HUES48 (cell line): ENCODE measurements at regions not wholly inside any gene's neighbourhood (a gene's known extent, or its start where the extent isn't known, plus 50 kb on each side); places are given as distances from the start of the nearest gene placed in this dataset.

ENCODE experiments used
- H3K27ac ChIP-seq: one replicate; pipeline ENCODE4 v1.7.0; 2013; ENCODE audit warnings: low read depth, low read length, inconsistent platforms
- H3K27me3 ChIP-seq: 2 replicates; pipeline ENCODE4 v1.6.1; 2013; ENCODE audit warnings: mild to moderate bottlenecking, low read length; ENCODE audit not compliant: control insufficient read depth, insufficient read depth
- H3K36me3 ChIP-seq: 2 replicates; pipeline ENCODE4 v1.6.1; 2013; ENCODE audit warnings: low read length; ENCODE audit not compliant: control insufficient read depth, insufficient read depth
- H3K4me1 ChIP-seq: 2 replicates; pipeline ENCODE4 v1.6.1; 2013; ENCODE audit warnings: mild to moderate bottlenecking, low read length; ENCODE audit not compliant: control insufficient read depth, insufficient read depth
- H3K4me3 ChIP-seq: 2 replicates; pipeline ENCODE4 v1.5.1; 2013; ENCODE audit warnings: mild to moderate bottlenecking, low read depth, low read length
- H3K9ac ChIP-seq: 2 replicates; pipeline ENCODE4 v1.6.1; 2013; ENCODE audit warnings: mild to moderate bottlenecking, low read depth, low read length, moderate library complexity
- H3K9me3 ChIP-seq: 2 replicates; pipeline ENCODE4 v1.6.1; 2013; ENCODE audit warnings: low read length; ENCODE audit not compliant: control insufficient read depth, insufficient read depth

DNA sequence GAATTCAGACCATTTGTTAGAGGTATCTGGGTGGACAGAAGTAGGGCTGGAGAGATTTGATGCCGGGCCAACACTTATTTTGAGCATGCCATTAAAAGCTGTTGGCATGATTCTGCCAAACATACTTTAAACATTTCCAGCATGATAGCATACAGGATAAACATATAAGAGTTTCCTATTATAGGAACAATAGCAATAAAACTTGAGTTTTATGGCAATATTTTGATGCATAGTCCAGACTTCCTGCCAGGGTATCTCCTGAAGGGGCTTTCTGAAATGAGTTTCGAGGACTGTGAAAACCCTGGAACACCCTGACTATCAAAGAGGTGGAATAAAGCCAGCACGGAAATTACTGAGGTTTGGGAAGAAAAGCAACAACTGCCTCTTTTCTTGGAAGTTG, 1398.0 kb upstream of the NXPH2 start:
- H3K27me3 ChIP-seq, result no peaks in the 10 kb centered on the region
- H3K36me3 ChIP-seq, result no peaks in the 10 kb centered on the region
- no peak overlapping the region for H3K9ac ChIP-seq
- no peak overlapping the region for H3K27ac ChIP-seq
- no peak overlapping the region for H3K4me3 ChIP-seq
- no peaks in the 10 kb centered on the region for H3K4me1 ChIP-seq
- no peaks in the 10 kb centered on the region for H3K9me3 ChIP-seq

DNA sequence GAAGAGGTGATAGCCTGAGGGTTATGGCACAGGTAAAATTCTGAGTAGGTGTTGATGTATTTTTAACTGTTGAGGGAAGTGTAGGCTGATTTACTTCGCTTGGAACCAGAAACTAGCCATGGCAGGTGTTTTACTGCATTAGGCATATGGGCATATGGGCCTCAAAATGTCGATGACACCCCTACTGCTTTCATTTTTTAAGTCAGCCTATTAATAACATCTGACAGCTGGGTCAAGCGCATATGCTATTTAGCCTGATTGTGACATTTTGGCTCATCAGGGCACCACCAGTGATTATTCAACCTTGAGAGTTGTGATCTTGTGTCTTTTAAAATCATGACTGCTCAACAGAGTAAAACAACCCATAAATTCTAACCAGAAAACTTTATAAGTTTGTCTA, 1396.9 kb upstream of the NXPH2 start:
- H3K36me3 ChIP-seq, result no peaks in the 10 kb centered on the region
- H3K27me3 ChIP-seq, result no peaks in the 10 kb centered on the region
- H3K4me3 ChIP-seq, result no peak overlapping the region
- H3K27ac ChIP-seq, result no peak overlapping the region
- no peaks in the 10 kb centered on the region for H3K9me3 ChIP-seq
- no peaks in the 10 kb centered on the region for H3K4me1 ChIP-seq
- no peak overlapping the region for H3K9ac ChIP-seq

DNA sequence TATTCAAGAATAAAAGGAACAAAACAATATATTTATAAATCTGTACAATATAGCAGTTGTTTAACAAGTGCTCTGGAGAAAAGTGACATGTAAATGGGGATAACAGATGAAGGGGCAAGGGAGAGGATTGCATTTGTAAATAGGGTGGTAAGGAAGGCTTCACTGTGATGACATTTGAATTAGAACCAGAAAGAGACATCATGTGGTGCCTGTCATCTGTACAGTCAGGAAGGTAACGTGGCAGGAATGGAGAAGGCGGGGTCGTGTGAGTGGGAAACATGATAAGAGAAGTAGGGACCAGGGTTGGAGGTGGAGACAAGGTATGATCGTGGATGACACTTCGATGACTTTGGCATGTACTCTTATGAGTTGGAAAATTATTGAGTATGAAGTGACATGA, 1393.6 kb upstream of the NXPH2 start:
- Histone ChIP-seq H3K27ac (no peak overlapping the region), H3K9ac (no peak overlapping the region), H3K9me3 (no peaks in the 10 kb centered on the region), H3K4me3 (no peak overlapping the region), H3K4me1 (no peaks in the 10 kb centered on the region), H3K27me3 (no peaks in the 10 kb centered on the region), H3K36me3 (no peaks in the 10 kb centered on the region)

DNA sequence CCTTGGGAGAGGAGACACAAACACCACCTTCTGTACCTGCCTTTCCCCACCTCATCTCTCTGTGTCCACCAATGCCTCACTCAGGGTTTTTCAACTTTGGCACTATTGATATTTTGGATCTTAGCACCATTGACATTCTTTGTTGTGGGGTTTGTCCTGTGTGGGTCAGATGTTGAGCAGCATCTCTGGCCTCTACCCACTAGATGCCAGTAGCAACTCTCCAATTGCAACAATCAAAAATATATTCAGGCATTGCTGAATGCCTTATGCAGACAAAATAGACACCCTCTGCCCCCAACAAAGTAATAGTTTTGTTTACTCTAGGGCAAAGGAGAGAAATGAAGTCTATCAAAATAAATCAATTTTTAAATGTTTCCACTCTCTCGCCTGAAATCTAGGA, 1384.3 kb upstream of the NXPH2 start:
- Histone ChIP-seq H3K9me3 (peaks cover 2% of the 10 kb centered on the region; the same call in 1 of the 2 replicates), H3K36me3 (no peaks in the 10 kb centered on the region), H3K4me3 (no peak overlapping the region), H3K27me3 (no peaks in the 10 kb centered on the region), H3K27ac (no peak overlapping the region), H3K9ac (no peak overlapping the region), H3K4me1 (no peaks in the 10 kb centered on the region)

DNA sequence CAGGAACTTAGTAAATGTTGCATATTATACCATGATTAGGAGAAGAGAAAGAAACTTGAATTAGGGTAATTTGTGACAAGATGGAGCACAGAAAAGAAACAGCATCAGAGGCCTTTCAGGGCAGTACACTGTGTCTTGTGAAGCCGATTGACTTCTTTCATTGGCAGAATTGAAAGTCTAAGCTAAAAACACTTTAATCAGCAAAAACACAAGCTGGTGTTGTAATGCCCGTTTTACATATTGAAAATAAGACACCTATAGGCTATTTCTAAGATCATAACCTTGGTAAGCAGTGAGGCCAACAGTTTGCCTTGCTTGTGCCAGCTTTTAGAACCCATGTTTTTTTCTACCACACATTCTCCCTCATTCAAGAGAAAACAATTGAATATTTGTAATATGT, 1378.1 kb upstream of the NXPH2 start:
- Histone ChIP-seq H3K9me3 (peaks cover 2% of the 10 kb centered on the region; the same call in 1 of the 2 replicates), H3K36me3 (no peaks in the 10 kb centered on the region), H3K27ac (no peak overlapping the region), H3K4me1 (no peaks in the 10 kb centered on the region), H3K9ac (no peak overlapping the region), H3K27me3 (peaks cover 15% of the 10 kb centered on the region), H3K4me3 (no peak overlapping the region)

DNA sequence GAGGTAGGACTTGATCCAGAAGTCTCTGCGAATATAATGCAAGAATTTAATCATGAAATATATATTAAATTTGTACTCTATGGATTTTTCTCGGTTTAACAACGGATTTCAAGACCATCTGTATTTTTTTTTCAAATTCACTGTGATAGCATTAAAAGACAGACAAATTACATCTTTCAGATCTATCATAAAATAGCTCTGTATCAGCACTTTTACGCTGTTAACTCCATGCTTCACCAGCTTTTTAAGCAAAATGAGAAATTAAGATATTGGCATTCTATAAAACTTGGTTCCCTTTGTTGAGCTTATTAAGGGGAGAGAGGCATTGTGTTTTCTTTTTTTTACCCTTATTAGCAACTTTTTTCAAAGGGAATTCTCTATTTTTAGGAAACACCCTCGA, 1377.6 kb upstream of the NXPH2 start:
- no peak overlapping the region for H3K4me3 ChIP-seq
- H3K9ac ChIP-seq, result no peak overlapping the region
- H3K4me1 ChIP-seq, result no peaks in the 10 kb centered on the region
- no peaks in the 10 kb centered on the region for H3K36me3 ChIP-seq
- no peak overlapping the region for H3K27ac ChIP-seq
- peaks cover 18% of the 10 kb centered on the region for H3K27me3 ChIP-seq
- peaks cover 2% of the 10 kb centered on the region; the same call in 1 of the 2 replicates for H3K9me3 ChIP-seq

DNA sequence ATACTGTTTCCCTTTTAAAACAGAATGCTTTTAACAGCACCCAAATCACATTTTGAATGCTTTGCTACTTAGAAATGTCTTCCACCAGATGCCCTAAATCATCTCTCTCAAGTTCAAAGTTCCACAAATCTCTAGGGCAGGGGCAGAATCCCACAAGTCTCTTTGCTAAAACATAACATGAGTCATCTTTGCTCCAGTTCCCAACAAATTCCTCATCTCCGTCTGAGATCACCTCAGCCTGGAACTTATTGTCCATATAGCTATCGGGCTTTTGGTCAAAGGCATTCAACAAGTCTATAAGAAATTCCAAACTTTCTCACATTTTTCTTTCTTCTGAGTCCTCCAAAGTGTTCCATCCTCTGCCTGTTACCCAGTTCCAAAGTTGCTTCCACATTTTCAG, 1374.5 kb upstream of the NXPH2 start:
- Histone ChIP-seq H3K9me3 (no peaks in the 10 kb centered on the region), H3K36me3 (no peaks in the 10 kb centered on the region), H3K9ac (no peak overlapping the region), H3K4me3 (no peak overlapping the region), H3K27ac (no peak overlapping the region), H3K4me1 (no peaks in the 10 kb centered on the region), H3K27me3 (peaks cover 18% of the 10 kb centered on the region)

DNA sequence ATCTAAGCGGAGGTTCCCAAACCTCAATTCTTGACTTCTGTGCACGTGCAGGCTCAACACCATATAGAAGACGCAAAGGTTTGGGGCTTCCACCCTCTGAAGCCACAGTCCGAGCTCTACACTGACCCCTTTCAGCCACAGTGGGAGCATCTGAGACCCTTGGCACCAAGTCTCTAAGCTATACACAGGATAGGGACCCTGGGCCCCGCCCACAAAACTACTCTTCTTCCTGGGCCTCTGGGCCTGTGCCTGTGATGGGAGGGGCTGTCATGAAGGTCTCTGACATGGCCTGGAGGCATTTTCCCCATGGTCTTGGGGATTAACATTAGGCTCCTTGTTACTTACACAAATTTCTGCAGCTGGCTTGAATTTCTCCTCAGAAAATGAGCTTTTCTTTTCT, 1374.1 kb upstream of the NXPH2 start:
- H3K4me1 ChIP-seq, result no peaks in the 10 kb centered on the region
- no peaks in the 10 kb centered on the region for H3K9me3 ChIP-seq
- H3K27me3 ChIP-seq, result peaks cover 18% of the 10 kb centered on the region
- H3K27ac ChIP-seq, result no peak overlapping the region
- no peak overlapping the region for H3K9ac ChIP-seq
- no peak overlapping the region for H3K4me3 ChIP-seq
- H3K36me3 ChIP-seq, result no peaks in the 10 kb centered on the region

DNA sequence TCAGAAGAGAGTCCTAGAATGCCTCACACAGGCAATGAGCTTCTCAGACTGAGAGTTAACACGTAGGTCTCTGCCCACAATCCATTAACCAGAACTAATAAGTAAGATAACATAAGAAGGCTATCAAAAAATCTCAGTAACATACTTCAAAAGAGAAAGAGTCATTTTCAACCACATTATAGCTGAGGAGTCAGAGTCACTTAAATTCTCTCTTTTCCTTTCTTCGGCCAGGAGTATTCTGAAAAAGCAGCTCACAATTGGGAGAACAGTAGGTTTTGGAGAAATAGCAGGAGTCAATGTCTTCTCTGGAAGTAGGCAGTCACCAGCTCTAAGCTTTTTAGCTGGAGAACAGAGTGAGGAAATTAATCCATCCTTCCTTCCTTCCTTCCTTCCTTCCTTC, 1364.4 kb upstream of the NXPH2 start:
- no peak overlapping the region for H3K27ac ChIP-seq
- H3K9ac ChIP-seq, result no peak overlapping the region
- H3K36me3 ChIP-seq, result no peaks in the 10 kb centered on the region
- no peak overlapping the region for H3K4me3 ChIP-seq
- H3K4me1 ChIP-seq, result no peaks in the 10 kb centered on the region
- no peaks in the 10 kb centered on the region for H3K27me3 ChIP-seq
- H3K9me3 ChIP-seq, result no peaks in the 10 kb centered on the region

DNA sequence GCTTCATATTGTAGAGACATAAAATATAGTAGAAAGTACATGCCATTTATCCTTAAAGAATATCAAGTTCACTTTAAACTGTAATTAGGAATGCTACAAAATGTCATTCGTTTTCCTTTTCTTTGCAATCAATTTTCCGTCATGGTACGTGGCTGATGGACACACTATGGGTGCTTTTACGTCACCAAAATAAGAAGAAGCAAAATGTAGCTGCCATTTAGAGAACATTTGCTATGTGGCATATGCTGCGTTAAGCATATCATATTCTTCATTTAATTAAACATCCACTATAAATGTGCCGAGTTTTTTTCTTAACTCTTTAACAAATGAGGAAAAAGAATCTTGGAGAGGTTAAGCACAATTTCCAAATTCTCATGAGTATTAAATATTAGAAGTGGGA, 1358.5 kb upstream of the NXPH2 start:
- Histone ChIP-seq H3K27me3 (no peaks in the 10 kb centered on the region), H3K9me3 (no peaks in the 10 kb centered on the region), H3K4me1 (peaks cover 15% of the 10 kb centered on the region), H3K36me3 (no peaks in the 10 kb centered on the region), H3K4me3 (no peak overlapping the region), H3K9ac (no peak overlapping the region), H3K27ac (no peak overlapping the region)

DNA sequence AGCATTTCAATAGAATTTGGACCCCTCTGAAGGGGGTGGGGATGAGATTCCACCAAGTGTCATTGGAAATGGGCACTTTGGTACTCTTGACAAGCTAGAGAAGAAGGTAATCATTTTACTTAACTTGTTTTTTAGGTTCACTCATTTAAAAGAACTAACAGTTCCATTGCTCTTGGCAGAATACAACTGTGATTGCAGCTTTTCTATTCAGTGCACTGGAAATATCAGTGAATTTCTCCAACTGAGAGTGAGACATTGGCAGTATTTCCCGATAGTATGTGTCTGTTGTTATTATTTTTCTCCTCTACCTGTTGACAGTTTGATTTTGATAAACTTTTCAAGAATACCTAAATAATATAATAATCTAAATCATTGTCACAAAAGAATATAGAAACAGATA, 1356.7 kb upstream of the NXPH2 start:
- Histone ChIP-seq H3K4me3 (peak overlapping the region; percentile 18; the same call in 1 of the 2 replicates), H3K36me3 (no peaks in the 10 kb centered on the region), H3K27ac (no peak overlapping the region), H3K27me3 (no peaks in the 10 kb centered on the region), H3K4me1 (peaks cover 15% of the 10 kb centered on the region), H3K9ac (no peak overlapping the region), H3K9me3 (no peaks in the 10 kb centered on the region)

DNA sequence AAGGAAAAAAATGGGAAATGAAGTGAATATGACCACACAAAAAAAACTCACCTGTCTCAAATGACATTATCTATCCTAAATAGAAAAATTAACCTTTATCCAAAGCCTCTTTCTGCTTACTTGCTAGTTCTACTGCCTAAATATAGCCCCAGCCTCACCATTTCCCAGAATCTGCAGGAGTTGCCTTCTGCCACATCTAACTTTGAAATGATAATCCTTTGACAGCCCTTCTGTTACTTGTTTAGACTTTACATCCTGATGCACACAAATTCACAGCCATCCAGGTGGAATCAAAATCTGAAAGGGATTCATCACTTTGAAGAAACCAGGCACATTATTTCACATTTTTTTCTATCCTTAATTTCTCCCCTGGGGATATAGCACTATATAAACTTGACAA, 1356.2 kb upstream of the NXPH2 start:
- Histone ChIP-seq H3K27ac (no peak overlapping the region), H3K9me3 (no peaks in the 10 kb centered on the region), H3K9ac (no peak overlapping the region), H3K4me3 (peak overlapping the region; percentile 18; the same call in 1 of the 2 replicates), H3K4me1 (peaks cover 15% of the 10 kb centered on the region), H3K36me3 (no peaks in the 10 kb centered on the region), H3K27me3 (no peaks in the 10 kb centered on the region)
